ENCODE measurements at regions not wholly inside any gene's neighbourhood (a gene's known extent, or its start where the extent isn't known, plus 50 kb on each side); places are given as distances from the start of the nearest gene placed in this dataset.

- TF ChIP-seq CEBPB (IDR thresholded peaks at IDR 0.05) (no peak), TAF1 (IDR thresholded peaks at IDR 0.05; ENCODE audit: low read depth) (no peak)
Observed at GRCh38 chr1:208465266-208465665, 221.1 kb upstream of the PLXNA2 start.

All from Ishikawa (cell line).